ENCODE measurements at regions not wholly inside any gene's neighbourhood (a gene's known extent, or its start where the extent isn't known, plus 50 kb on each side); places are given as distances from the start of the nearest gene placed in this dataset.
"Not testable (repeated sequence)": the region's sequence is repeated elsewhere in the genome, so short reads cannot be mapped to it uniquely, and the experiment has no call there.

GRCh38 chr3:137820366-137820765 lies 56.3 kb downstream of the SOX14 start:
- no peak for DNase-seq

- DNase-seq = no peak
These were observed 71.0 kb downstream of the SOX14 start for GRCh38 chr3:137835096-137835495.

DNA sequence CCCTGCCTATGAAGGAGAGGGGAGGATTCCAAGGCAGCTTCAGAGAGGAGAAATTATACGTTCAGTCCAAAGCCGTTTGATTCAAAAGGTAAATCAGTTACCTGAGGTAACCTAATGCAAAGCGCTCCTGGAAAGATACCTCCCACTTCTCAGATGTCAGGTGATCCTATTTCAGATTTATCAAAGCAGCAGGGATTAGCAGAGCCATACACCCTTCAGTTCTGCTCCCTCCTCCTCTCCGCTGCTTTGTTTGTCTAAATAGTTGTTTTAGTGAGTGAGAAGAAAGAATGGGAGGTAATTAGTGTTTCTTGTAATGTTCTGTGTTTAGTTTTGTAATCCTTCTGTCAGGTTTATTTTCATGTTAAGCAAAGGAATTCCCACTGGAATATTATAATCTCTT lies 81.1 kb downstream of the SOX14 start:
- DNase-seq = no peak

- no peak for DNase-seq
These were observed 81.6 kb downstream of the SOX14 start for GRCh38 chr3:137845666-137846065.

DNA sequence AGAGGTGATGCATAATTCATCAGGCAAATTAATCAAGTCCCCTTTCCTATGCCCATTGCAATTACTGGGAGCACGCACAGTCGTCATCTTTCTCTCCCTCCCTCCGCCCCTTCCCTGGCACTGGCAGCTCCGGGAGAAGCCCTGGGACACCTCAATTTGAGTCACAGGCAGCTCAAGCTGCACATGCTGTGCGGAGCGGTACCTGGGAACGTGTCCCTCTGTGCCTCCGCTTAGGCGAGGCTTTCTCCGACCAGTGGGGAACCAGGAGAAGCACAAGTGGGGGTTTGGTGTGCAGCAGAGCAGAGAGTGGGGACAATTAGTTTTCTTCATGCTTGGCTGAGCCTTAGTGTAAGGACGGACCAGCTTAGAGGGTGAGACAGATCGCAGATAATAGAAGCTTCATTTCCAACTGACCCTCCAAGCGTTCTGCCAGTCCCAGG lies 88.3 kb downstream of the SOX14 start:
- no peak for DNase-seq

DNA sequence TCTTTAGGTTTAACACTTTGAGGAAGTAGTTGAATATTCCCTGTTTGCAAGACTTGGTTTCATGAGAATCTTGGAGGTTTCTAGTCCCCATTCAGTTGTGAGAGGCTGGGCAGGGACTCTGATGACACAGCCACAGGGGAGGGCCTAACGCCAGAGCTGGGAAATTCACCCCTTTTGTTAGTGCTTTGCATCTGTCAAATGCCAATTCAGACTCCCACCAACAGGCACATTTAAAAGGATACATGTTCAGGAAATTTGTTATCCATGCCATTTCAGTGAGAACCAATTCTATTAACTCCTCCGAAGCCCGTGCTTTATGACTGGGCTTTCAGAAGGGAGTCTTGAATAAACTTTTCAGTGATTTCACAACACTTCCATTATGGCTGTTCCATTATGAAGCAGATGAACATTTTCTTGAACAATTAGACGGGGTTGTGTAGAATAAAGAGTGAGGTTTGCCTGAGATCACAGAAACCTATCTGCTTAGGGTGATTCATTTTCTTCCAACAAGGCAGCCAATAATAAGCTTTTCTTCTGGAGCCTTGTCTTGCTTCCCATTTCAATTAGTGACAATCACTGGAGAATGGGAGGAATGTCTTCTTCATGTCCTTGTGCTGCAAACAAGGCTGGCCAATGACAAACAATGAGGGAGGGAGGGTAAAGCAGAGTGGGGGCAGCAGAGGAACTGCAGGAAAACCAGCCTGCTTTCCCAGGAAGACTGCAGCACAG lies 90.6 kb downstream of the SOX14 start:
- DNase-seq = no peak

DNA sequence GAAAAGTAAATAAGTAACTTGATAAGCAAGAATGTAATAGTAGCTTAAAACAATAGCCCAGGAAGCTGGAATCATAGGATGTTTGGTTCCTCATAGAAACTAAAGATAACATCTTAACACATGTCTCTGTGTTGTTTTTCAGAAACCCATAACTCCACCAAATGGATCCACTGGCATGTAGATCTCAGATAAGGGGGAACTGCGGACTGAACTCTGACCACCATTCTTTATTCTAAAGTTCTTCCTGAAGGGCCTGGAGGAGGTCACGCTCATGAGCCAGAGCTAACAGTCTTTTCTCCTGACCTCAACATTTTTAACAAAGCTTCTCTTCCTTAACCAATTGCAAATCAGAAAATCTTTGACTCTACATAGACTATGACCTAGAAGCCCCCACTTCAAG lies 101.9 kb downstream of the SOX14 start:
- DNase-seq = no peak

DNA sequence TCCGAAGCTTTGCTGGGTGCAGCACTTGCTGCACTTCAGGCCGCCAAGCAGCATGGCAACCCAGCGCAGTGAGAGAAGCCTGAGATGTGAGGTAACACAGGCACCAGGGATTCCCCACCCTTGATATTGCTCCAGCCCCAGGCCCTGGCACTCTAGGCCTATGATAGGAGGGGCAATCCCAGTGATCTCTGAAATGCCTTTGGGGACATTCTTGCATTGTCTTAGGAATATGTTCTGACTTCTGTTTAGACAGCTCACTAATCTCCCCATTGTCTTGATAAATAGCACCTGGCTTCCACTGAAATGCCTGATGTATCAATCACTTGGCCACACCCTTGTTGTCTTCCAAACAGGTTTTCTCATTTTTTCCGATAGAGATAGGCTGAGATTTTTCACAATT lies 102.8 kb downstream of the SOX14 start:
- DNase-seq = no peak

DNA sequence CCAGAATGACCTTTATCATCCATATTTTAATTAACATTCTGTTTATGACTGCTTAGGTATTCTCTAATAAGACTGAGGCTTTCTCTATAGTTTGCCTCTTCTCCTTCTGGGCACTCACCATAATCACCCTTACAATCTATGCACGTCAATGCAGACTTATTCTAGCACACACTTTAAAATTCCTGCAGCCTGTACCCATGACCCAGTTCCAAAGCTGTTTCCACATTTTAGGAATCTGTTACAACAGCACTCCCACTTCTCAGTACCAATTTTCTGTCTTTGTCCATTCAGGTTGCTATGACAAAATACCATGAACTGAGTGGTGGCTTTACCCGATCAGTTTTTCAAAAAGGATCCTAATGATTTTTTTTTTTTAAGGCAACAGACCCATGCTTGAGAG lies 103.5 kb downstream of the SOX14 start:
- DNase-seq = no peak

- no peak for DNase-seq
These were observed 104.9 kb downstream of the SOX14 start for GRCh38 chr3:137869022-137869421.

DNA sequence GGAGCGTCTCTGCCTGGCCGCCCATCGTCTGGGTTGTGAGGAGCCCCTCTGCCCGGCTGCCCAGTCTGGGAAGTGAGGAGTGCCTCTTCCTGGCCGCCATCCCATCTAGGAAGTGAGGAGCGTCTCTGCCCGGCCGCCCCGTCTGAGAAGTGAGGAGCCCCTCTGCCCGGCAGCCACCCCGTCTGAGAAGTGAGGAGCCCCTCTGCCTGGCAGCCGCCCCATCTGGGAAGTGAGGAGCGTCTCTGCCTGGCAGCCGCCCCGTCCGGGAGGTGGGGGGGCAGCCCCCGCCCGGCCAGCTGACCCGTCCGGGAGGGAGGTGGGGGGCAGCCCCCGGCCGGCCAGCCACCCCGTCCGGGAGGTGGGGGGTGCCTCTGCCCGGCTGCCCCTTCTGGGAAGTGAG lies 108.5 kb downstream of the SOX14 start:
- not testable (repeated sequence) for DNase-seq

DNA sequence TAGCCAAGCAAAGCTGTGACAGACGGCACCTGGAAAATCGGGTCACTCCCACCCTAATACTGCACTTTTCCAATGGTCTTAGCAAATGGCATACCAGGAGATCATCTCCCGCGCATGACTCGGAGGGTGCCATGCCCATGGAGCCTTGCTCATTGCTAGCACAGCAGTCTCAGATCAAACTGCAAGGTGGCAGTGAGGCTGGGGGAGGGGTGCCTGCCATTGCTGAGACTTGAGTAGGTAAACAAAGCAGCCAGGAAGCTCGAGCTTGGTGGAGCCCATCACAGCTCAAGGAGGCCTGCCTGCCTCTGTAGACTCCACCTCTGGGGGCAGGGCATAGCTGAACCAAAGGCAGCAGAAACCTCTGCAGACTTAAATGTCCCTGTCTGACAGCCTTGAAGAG lies 113.1 kb upstream of the CLDN18 start:
- not testable (repeated sequence) for DNase-seq

- no peak for DNase-seq
These were observed 102.8 kb upstream of the CLDN18 start for GRCh38 chr3:137906985-137907649.

- DNase-seq = no peak
These were observed 85.3 kb upstream of the CLDN18 start for GRCh38 chr3:137924628-137925027.

DNA sequence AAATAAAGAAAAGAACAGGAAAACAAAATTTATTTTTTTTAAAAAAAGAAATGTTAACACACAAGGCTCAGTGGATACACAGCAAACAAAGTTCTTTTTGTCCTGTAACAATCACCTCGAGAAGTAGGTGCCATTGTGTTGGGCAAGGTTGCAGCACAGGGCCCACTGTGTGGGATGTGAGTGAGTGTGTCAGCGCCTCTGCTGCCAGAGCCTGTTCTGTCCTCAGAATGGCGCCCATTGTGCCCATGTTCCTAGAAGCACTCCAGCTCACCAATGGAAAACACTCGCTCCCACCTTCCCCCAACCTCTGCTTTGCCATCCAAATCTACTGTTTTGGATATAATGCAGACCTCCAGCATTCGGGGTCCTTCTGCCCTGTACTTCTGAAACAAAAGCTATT lies 84.9 kb upstream of the CLDN18 start:
- no peak for DNase-seq

GRCh38 chr3:137926991-137927390 lies 83.0 kb upstream of the CLDN18 start:
- DNase-seq = no peak

- no peak for DNase-seq
These were observed 79.0 kb upstream of the CLDN18 start for GRCh38 chr3:137930976-137931375.

DNA sequence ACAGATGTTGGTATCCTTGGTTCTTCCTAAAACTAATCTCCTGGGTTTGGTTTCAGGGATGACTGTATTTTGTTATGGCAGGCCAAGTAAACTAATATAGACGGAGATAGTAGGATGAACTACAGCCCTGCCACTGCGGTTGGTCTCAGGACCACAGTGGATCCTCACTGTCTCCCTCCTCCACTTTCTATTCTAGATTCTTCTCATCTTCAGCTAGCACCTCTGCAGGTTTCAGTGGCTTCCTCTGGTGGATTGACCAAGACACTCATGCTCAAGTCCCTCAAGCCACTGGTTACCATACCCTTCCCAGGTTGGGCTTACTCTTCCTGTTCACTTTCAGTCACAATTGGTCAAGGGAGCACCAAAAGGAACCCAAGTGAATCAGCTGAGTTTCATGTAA lies 71.1 kb upstream of the CLDN18 start:
- DNase-seq = no peak

DNA sequence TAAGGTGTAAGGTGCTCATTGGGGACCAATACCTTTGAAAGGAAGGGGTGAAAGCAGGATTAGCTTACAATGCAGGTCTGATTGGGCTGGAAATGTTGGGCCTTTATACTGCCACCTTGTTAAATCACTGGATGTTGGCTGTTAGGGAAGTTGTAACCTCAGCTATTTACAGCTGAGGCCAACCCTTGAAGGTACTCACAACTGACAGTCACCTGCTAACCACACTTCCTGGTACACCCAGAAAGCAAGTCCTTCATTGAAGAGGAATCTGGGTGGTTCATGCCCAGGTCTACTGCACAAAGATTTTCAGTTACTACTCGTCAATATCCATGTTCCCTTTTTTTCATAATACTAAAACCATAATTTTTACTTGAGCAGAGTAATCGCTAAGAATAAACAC lies 65.4 kb upstream of the CLDN18 start:
- no peak for DNase-seq

DNA sequence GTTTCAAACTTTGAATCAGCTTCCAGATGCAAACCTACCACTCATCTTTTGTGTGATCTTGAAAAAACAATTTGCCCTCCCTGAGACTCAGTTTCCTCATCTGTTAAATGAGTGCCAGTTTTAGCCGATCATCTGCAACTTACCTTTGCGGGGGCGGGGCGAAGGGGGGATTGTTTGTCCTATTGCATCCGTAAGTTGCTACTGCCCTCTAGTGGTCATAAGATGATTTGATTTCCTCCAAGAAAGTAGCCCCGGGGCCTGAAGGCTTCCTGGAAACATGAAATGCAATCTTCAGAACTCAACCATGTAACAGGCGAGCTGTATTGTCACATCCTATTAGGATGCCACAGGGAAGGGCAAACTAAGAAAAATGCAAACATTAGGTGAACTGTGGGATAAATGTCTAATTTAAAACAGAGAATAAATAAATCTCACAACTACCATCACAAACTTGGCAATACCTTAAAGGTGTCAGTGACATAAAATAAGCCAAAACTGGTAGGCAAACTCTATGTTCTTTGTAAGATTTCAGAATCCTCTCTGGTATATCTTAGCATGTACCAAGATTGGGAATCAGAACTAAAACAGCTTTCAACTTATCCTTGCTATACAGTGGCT lies 63.5 kb upstream of the CLDN18 start:
- peak; percentile 73 for DNase-seq

DNA sequence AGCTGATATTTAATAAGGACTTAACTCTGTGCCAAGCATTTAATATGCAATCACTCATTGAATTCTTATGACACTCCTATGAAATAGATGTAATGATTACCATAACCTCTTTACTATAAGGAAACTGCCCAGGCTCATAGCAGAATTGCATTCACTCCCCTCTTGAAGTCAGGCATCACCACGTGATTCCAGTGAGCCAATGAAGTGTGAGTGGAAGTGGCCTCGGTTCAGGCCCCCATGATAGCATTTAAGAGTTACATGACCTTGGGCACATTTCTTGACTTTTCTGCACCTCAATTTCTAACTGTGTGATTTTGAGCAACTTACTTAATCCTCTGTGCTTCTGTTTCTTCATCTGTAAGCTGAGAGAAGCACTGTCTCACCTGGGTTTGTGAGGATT lies 62.8 kb upstream of the CLDN18 start:
- DNase-seq = no peak

DNA sequence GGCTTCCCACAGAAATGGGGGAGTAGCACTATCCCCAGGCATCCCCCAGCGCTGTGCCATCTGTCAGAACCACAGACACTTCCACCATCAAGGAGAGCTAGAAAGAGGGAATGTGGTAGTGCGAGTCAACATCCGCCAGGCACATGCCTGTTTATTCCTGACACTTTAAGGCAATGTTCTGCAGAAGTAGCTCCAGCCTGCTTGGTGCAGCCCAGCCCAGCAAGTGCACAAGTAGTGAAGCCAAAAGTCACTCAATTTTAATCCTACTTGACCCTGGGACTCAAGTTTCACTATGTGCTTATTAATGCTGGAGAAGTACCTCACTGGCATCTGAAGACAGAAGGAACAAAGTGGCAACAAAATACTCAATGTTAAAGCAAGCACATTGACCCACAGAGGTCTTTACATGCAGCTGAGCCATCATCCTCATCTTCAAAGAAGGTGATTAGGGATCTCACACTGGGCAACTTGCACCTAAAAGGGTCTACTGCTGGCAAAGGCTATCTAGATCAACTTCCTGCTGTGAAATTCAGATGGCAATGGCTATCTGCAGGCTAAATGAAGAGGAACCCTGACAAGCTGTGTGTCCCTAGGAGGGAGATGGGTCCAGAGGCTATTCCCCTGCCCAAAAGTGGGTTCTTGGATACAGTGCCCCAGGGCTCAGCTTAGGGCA lies 61.4 kb upstream of the CLDN18 start:
- DNase-seq = no peak

GRCh38 chr3:137958636-137959035 lies 51.3 kb upstream of the CLDN18 start:
- no peak for DNase-seq

All from activated CD4-positive, alpha-beta T cell treated with anti-CD3 and anti-CD28 coated beads, Interleukin-2, amount 50 U/mL, for 16 hours (primary cell).